Neural cell (in vitro differentiated cells): ENCODE measurements at regions not wholly inside any gene's neighbourhood (a gene's known extent, or its start where the extent isn't known, plus 50 kb on each side); places are given as distances from the start of the nearest gene placed in this dataset.

Source experiments
- CTCF ChIP-seq: fragments of 450-650 bp; IDR thresholded peaks from 2 replicates; pipeline ENCODE4 v1.5.1; 2014; ENCODE audit warnings: antibody characterized with exemption, mild to moderate bottlenecking, moderate library complexity; ENCODE audit not compliant: poor library complexity, severe bottlenecking
- EZH2 ChIP-seq: fragments of 200-600, 300-800 bp; shearing (Covaris generic), sonication (generic); IDR thresholded peaks from 2 replicates; pipeline ENCODE4 v1.6.1; 2014; ENCODE audit warnings: antibody characterized with exemption, low read length, borderline replicate concordance, mild to moderate bottlenecking; ENCODE audit not compliant: insufficient read depth, poor library complexity, severe bottlenecking
- POLR2AphosphoS5 ChIP-seq: IDR thresholded peaks from 2 replicates; pipeline ENCODE4 v1.6.1; 2012

- TF ChIP-seq CTCF = no peak
- no peak for TF ChIP-seq POLR2AphosphoS5
- no peak for TF ChIP-seq EZH2
Observed at GRCh38 chr11:71109586-71109985, 142.8 kb downstream of the SHANK2 start.
